ENCODE measurements at regions not wholly inside any gene's neighbourhood (a gene's known extent, or its start where the extent isn't known, plus 50 kb on each side); places are given as distances from the start of the nearest gene placed in this dataset.

DNA sequence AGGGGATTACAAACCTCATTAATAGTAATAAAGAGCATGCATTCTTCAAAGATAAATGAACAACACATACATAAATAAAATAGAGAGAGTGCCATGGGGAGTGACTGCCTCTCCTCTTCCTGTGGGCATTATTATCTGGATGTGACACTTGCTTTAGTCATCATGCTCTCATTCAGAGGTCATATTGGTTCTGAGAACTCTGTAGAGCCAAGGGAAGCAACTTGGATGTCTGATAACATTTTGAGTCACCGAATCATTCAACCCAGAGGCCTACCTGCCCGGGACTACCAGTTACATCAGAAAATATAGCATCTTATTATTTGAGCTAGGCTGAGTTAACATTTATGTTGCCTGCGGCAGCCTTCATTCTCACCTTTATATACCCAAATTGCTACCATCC, 489.5 kb downstream of the STIM2 start:
- ATAC-seq (ENCODE audit: poor library complexity) (no peak), DNase-seq (no peak)
- peaks cover 2% of the 10 kb centered on the region for H3K9me3 Mint-ChIP-seq
- ChIA-PET POLR2A (no interaction called here), CTCF (no interaction called here)
- H3K4me1 Mint-ChIP-seq (ENCODE audit: low read depth), result no peaks in the 10 kb centered on the region
- no peak overlapping the region for H3K27ac ChIP-seq (ENCODE audit: low read depth in 1 of 2, low read length in 2 of 2)
- H3K36me3 Mint-ChIP-seq (ENCODE audit: low read depth), result no peaks in the 10 kb centered on the region
- intact Hi-C loops (cut with DNase I, micrococcal nuclease), result no loop called here
- no peaks in the 10 kb centered on the region for H3K36me3 ChIP-seq (ENCODE audit: insufficient read depth, low read length)
- no peak overlapping the region for H3K4me3 Mint-ChIP-seq
- H3K4me3 ChIP-seq (ENCODE audit: low read length), result no peak overlapping the region
- no peaks in the 10 kb centered on the region for H3K27me3 ChIP-seq (ENCODE audit: control insufficient read depth in 1 of 2, insufficient read depth in 2 of 2, low read length in 2 of 2)
- H3K9me3 ChIP-seq (ENCODE audit: control insufficient read depth in 1 of 2, insufficient read depth in 1 of 2, low read length in 2 of 2), result no peaks in the 10 kb centered on the region
- TF ChIP-seq CTCF (IDR thresholded peaks at IDR 0.05), result no peak
- H3K27me3 Mint-ChIP-seq, result no peaks in the 10 kb centered on the region
- no peak overlapping the region for H3K27ac Mint-ChIP-seq
- no peaks in the 10 kb centered on the region for H3K4me1 ChIP-seq (ENCODE audit: insufficient read depth, low read length)

DNA sequence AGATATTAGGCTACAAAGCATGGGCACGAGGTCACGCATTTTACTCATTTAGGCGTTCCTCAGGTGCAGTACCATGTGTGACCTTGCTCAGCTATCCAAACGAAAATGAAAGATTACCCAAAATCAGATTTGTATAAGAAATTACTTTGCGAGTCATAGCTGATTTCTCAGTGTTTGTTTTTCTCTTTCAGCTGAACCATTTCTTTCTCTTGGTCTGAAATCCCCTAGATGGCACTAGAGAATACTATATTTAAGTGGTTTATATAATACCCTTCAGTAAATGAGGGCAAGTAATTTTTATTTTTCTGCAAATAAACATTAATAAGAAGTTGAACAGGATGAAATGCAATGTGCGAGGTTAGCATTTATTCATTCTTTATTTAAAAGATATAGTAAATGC, 496.6 kb downstream of the STIM2 start:
- Histone ChIP-seq H3K9me3 (ENCODE audit: control insufficient read depth in 1 of 2, insufficient read depth in 1 of 2, low read length in 2 of 2) (no peaks in the 10 kb centered on the region), H3K36me3 (ENCODE audit: insufficient read depth, low read length) (no peaks in the 10 kb centered on the region), H3K27ac (ENCODE audit: low read depth in 1 of 2, low read length in 2 of 2) (no peak overlapping the region), H3K27me3 (ENCODE audit: control insufficient read depth in 1 of 2, insufficient read depth in 2 of 2, low read length in 2 of 2) (no peaks in the 10 kb centered on the region), H3K4me3 (ENCODE audit: low read length) (no peak overlapping the region), H3K4me1 (ENCODE audit: insufficient read depth, low read length) (no peaks in the 10 kb centered on the region)
- ChIA-PET POLR2A (no interaction called here), CTCF (no interaction called here)
- Mint-ChIP-seq H3K4me1 (ENCODE audit: low read depth) (no peaks in the 10 kb centered on the region), H3K27me3 (no peaks in the 10 kb centered on the region), H3K9me3 (peaks cover 2% of the 10 kb centered on the region), H3K36me3 (ENCODE audit: low read depth) (no peaks in the 10 kb centered on the region), H3K4me3 (no peak overlapping the region), H3K27ac (no peak overlapping the region)
- TF ChIP-seq CTCF (IDR thresholded peaks at IDR 0.05), result no peak
- no peak for DNase-seq
- intact Hi-C loops (cut with DNase I, micrococcal nuclease), result no loop called here
- ATAC-seq (ENCODE audit: poor library complexity), result no peak

DNA sequence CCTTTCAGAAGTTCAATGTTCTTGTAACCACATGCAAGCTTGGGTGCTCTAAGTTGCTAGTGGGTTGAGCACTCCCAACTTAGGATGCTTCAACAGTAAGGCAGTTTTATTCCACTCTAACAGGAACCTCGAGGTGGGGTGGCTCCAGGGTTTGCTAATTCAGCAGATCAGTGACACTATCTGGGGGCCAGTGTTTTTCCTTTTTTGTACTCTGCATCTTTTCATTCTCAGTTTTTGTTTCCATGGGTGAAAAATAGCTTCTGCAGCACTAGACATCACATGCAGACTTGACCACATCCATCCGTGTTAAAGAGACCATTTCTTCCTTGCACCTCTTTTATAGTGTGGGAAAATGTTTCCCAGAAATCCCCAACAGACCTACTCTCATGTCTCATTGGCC, 497.6 kb downstream of the STIM2 start:
- Histone ChIP-seq H3K27ac (ENCODE audit: low read depth in 1 of 2, low read length in 2 of 2) (no peak overlapping the region), H3K36me3 (ENCODE audit: insufficient read depth, low read length) (no peaks in the 10 kb centered on the region), H3K4me3 (ENCODE audit: low read length) (no peak overlapping the region), H3K9me3 (ENCODE audit: control insufficient read depth in 1 of 2, insufficient read depth in 1 of 2, low read length in 2 of 2) (no peaks in the 10 kb centered on the region), H3K27me3 (ENCODE audit: control insufficient read depth in 1 of 2, insufficient read depth in 2 of 2, low read length in 2 of 2) (no peaks in the 10 kb centered on the region), H3K4me1 (ENCODE audit: insufficient read depth, low read length) (no peaks in the 10 kb centered on the region)
- TF ChIP-seq CTCF (IDR thresholded peaks at IDR 0.05), result no peak
- no peak overlapping the region for H3K27ac Mint-ChIP-seq
- intact Hi-C loops (cut with DNase I, micrococcal nuclease), result no loop called here
- POLR2A ChIA-PET, result no interaction called here
- peaks cover 2% of the 10 kb centered on the region for H3K9me3 Mint-ChIP-seq
- DNase-seq, result no peak
- H3K36me3 Mint-ChIP-seq (ENCODE audit: low read depth), result no peaks in the 10 kb centered on the region
- CTCF ChIA-PET, result no interaction called here
- ATAC-seq (ENCODE audit: poor library complexity), result no peak
- no peaks in the 10 kb centered on the region for H3K4me1 Mint-ChIP-seq (ENCODE audit: low read depth)
- H3K27me3 Mint-ChIP-seq, result no peaks in the 10 kb centered on the region
- H3K4me3 Mint-ChIP-seq, result no peak overlapping the region

Measured in CD4-positive, alpha-beta T cell (primary cell).